ENCODE measurements at regions not wholly inside any gene's neighbourhood (a gene's known extent, or its start where the extent isn't known, plus 50 kb on each side); places are given as distances from the start of the nearest gene placed in this dataset.

GRCh38 chr13:57030671-57031070 lies 110.0 kb upstream of the PRR20A start:
- H3K4me3 ChIP-seq, result no peak overlapping the region
- no peaks in the 10 kb centered on the region for H3K4me1 ChIP-seq
- peaks cover 0 to 21% (median 14%) of the 10 kb centered on the region in 4 donors for H3K9me3 ChIP-seq
- no peaks in the 10 kb centered on the region for H3K27me3 ChIP-seq
- H3K27ac ChIP-seq, result no peak overlapping the region
- no peak for DNase-seq
- no peaks in the 10 kb centered on the region for H3K36me3 ChIP-seq
- 78 to 88% (median 86%) methylated on average over 6 of the region's 6 CpGs for WGBS, 5 donors
- TF ChIP-seq EP300 (IDR thresholded peaks at IDR 0.05) (no peak), POLR2AphosphoS5 (IDR thresholded peaks at IDR 0.05) (no peak), POLR2A (IDR thresholded peaks at IDR 0.05) (no peak), CTCF (IDR thresholded peaks at IDR 0.05) (no peak)
- intact Hi-C loops (cut with DNase I; ENCODE audit: low total_unique reads), result no loop called here

GRCh38 chr13:57036290-57036689 lies 104.4 kb upstream of the PRR20A start:
- Histone ChIP-seq H3K4me1 (no peaks in the 10 kb centered on the region), H3K27me3 (no peaks in the 10 kb centered on the region), H3K9me3 (peaks cover 0 to 11% (median 5%) of the 10 kb centered on the region in 4 donors), H3K27ac (no peak overlapping the region), H3K36me3 (no peaks in the 10 kb centered on the region), H3K4me3 (no peak overlapping the region)
- intact Hi-C loops (cut with DNase I; ENCODE audit: low total_unique reads), result no loop called here
- TF ChIP-seq CTCF (IDR thresholded peaks at IDR 0.05) (no peak), POLR2A (IDR thresholded peaks at IDR 0.05) (no peak), POLR2AphosphoS5 (IDR thresholded peaks at IDR 0.05) (no peak), EP300 (IDR thresholded peaks at IDR 0.05) (no peak)
- no peak for DNase-seq
- WGBS, 5 donors, result 83 to 87% (median 85%) methylated on average over 4 of the region's 4 CpGs

- TF ChIP-seq POLR2A (IDR thresholded peaks at IDR 0.05), result no peak
- TF ChIP-seq POLR2AphosphoS5 (IDR thresholded peaks at IDR 0.05), result no peak
- TF ChIP-seq EP300 (IDR thresholded peaks at IDR 0.05), result no peak
- no peak for TF ChIP-seq CTCF (IDR thresholded peaks at IDR 0.05)
- no peaks in the 10 kb centered on the region for H3K27me3 ChIP-seq
- 68 to 96% (median 91%) methylated on average over 1 of the region's 1 CpG for WGBS, 5 donors
- no peak overlapping the region for H3K27ac ChIP-seq
- no peaks in the 10 kb centered on the region for H3K4me1 ChIP-seq
- peaks cover 0 to 14% (median 9%) of the 10 kb centered on the region in 4 donors for H3K9me3 ChIP-seq
- no peaks in the 10 kb centered on the region for H3K36me3 ChIP-seq
- H3K4me3 ChIP-seq, result no peak overlapping the region
- intact Hi-C loops (cut with DNase I; ENCODE audit: low total_unique reads), result no loop called here
- no peak for DNase-seq
These were observed 95.8 kb upstream of the PRR20A start for GRCh38 chr13:57044910-57045309.

- H3K27me3 ChIP-seq, result no peaks in the 10 kb centered on the region
- H3K4me1 ChIP-seq, result no peaks in the 10 kb centered on the region
- intact Hi-C loops (cut with DNase I; ENCODE audit: low total_unique reads), result no loop called here
- peaks cover 0 to 21% (median 10%) of the 10 kb centered on the region in 4 donors for H3K9me3 ChIP-seq
- peak in 1 of 2 donors; percentile 39 for DNase-seq
- no peak overlapping the region for H3K27ac ChIP-seq
- H3K36me3 ChIP-seq, result no peaks in the 10 kb centered on the region
- no peak for TF ChIP-seq EP300 (IDR thresholded peaks at IDR 0.05)
- no peak for TF ChIP-seq POLR2A (IDR thresholded peaks at IDR 0.05)
- TF ChIP-seq CTCF (IDR thresholded peaks at IDR 0.05), result no peak
- no peak for TF ChIP-seq POLR2AphosphoS5 (IDR thresholded peaks at IDR 0.05)
- H3K4me3 ChIP-seq, result no peak overlapping the region
- WGBS, 5 donors, result 24 to 38% (median 32%) methylated on average over 5 of the region's 5 CpGs
These were observed 94.7 kb upstream of the PRR20A start for GRCh38 chr13:57045826-57046546.

Measured in stomach (tissue), 8 donors.